Upper lobe of left lung (tissue), 6 donors: ENCODE measurements at regions not wholly inside any gene's neighbourhood (a gene's known extent, or its start where the extent isn't known, plus 50 kb on each side); places are given as distances from the start of the nearest gene placed in this dataset.

Experiments
- ATAC-seq, 2 donors: fragments of 200-7000 bp; cut with Tn5 transposase; one replicate each; pipeline ENCODE4 v1.9.1; 2022; ENCODE audit warnings: mild to moderate bottlenecking in 2 of 2, moderate library complexity in 2 of 2; ENCODE audit not compliant: low FRiP score in 2 of 2
- DNase-seq, 2 donors: peaks; one replicate each; pipeline ENCODE4 v3.0.0-alpha.2; 2019 to 2020
- H3K27ac ChIP-seq, 4 donors: fragments of 200-600 bp; sonication (generic); one replicate each; pipeline ENCODE4 v1.5.1; 2016 to 2019
- H3K27me3 ChIP-seq, 4 donors: fragments of 200-600 bp; sonication (generic); one replicate each; pipeline ENCODE4 v1.5.1; 2017 to 2019
- H3K36me3 ChIP-seq, 4 donors: fragments of 200-600 bp; sonication (generic); one replicate each; pipeline ENCODE4 v1.5.1; 2016 to 2019
- H3K4me1 ChIP-seq, 4 donors: fragments of 200-600 bp; sonication (generic); one replicate each; pipeline ENCODE4 v1.5.1; 2018 to 2019
- H3K4me3 ChIP-seq, 4 donors: fragments of 200-600 bp; sonication (generic); one replicate each; pipeline ENCODE4 v1.5.1; 2017 to 2019; ENCODE audit warnings: mild to moderate bottlenecking in 2 of 4, moderate library complexity in 1 of 4
- H3K9me3 ChIP-seq, 4 donors: fragments of 200-600 bp; sonication (generic); one replicate each; pipeline ENCODE4 v1.5.1; 2018 to 2019
- EP300 ChIP-seq, 4 donors: sonication (generic); formaldehyde crosslinking; IDR thresholded peaks; one replicate each; pipeline ENCODE4 v1.5.1; 2017; ENCODE audit warnings: antibody characterized with exemption in 4 of 4, control low read depth in 2 of 4
- POLR2A ChIP-seq, 4 donors: fragments of 450-650 bp; IDR thresholded peaks; one replicate each; pipeline ENCODE4 v1.5.1; 2016 to 2017; ENCODE audit warnings: antibody characterized with exemption in 4 of 4, mild to moderate bottlenecking in 2 of 4
- POLR2AphosphoS5 ChIP-seq, 2 donors: sonication (generic); formaldehyde crosslinking; IDR thresholded peaks; one replicate each; pipeline ENCODE4 v1.5.1; 2017; ENCODE audit warnings: antibody characterized with exemption in 2 of 2
- WGBS, 2 donors: methylation state at CpG; one replicate each; pipeline ENCODE4 v1.1.5; 2017 to 2018; 5-methylcytosine and 5-hydroxymethylcytosine counted together
- TF ChIP-seq, protein P1 (sequence below), 6 experiments: fragments of 450-650 bp in 4 of 6; fragments of 200-600 bp in 2 of 6; sonication (generic) in 2 of 6; IDR thresholded peaks; one replicate each; pipeline ENCODE4 v1.5.1; 2016 to 2019; ENCODE audit warnings: antibody characterized with exemption in 6 of 6
- donor health status: DM: no; HTN: no; CAD: no; lungs with moderate emphysema.
- donor health status: DM: no; HTN: yes; CAD: no; lungs with severe emphysema.

DNA sequence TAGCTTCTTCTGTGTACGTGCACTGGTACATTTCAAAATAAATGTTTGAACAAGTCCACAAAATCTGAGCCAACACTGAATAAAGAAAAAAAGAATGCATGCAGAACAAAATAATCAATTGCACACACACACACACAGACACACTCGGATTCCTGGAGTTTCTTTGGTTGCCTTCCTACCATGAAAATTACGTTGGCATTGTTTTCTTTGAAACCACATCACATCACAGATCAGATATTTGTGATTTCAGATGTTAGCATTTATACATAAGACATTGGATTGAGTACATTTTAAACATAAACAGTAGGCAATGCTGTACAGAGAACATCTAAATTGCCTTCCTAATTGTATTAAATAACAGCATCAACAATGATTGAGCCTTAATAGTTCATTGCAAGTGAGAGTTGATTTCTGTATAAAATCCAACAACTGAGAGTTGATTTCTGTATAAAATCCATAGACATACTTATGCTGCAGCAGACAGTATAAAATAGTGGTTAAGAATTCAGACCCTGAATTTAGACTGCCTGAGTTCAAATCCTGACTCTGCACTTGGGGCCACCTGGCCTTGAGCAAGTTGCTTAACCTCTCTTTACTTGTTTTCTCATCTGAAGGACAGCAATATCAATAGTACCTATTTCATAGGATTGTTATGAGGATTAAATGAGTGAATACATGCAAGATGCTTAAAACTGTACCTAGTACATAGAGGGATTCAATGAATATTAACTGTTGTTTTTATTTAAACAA lies 101.7 kb upstream of the IFNE start:
- WGBS, 2 donors = 72 to 75% methylated on average over 3 of the region's 3 CpGs
- no peak for ATAC-seq

DNA sequence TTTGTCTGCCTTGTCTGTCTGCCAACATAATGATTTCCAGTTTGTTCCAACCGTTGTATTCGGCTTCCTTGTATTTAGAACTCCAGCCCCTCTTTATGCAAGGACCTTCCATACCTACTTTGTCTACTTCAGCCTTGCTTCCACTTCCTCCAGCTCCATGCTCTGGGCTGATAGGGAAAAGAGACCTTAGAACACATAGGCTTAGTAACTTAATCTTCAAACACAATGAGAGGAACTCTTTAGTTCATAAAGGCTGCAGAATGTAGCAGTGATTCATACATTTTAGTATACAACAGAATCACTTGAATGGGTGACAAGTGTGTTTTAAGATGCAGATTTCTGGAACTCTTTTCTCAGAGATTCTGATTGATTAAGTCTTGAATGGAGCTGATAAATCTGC lies 102.8 kb upstream of the IFNE start:
- no peaks in the 10 kb centered on the region for H3K36me3 ChIP-seq
- H3K4me3 ChIP-seq = no peak overlapping the region
- H3K27ac ChIP-seq = no peak overlapping the region
- no peaks in the 10 kb centered on the region for H3K4me1 ChIP-seq
- H3K9me3 ChIP-seq = no peaks in the 10 kb centered on the region
- DNase-seq (no peak), ATAC-seq (no peak)
- WGBS, 2 donors = 90% methylated on average over 2 of the region's 2 CpGs
- H3K27me3 ChIP-seq = no peaks in the 10 kb centered on the region
- TF ChIP-seq, protein P1, sequence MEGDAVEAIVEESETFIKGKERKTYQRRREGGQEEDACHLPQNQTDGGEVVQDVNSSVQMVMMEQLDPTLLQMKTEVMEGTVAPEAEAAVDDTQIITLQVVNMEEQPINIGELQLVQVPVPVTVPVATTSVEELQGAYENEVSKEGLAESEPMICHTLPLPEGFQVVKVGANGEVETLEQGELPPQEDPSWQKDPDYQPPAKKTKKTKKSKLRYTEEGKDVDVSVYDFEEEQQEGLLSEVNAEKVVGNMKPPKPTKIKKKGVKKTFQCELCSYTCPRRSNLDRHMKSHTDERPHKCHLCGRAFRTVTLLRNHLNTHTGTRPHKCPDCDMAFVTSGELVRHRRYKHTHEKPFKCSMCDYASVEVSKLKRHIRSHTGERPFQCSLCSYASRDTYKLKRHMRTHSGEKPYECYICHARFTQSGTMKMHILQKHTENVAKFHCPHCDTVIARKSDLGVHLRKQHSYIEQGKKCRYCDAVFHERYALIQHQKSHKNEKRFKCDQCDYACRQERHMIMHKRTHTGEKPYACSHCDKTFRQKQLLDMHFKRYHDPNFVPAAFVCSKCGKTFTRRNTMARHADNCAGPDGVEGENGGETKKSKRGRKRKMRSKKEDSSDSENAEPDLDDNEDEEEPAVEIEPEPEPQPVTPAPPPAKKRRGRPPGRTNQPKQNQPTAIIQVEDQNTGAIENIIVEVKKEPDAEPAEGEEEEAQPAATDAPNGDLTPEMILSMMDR (IDR thresholded peaks at IDR 0.05) = no peak
- TF ChIP-seq POLR2AphosphoS5 (IDR thresholded peaks at IDR 0.05) = no peak
- no peak for TF ChIP-seq POLR2A (IDR thresholded peaks at IDR 0.05)
- TF ChIP-seq EP300 (IDR thresholded peaks at IDR 0.05) = no peak

More for the DNA sequence above, 101.7 kb upstream of the IFNE start:
- DNase-seq = no peak
- Histone ChIP-seq H3K27ac (no peak overlapping the region), H3K36me3 (no peaks in the 10 kb centered on the region), H3K27me3 (no peaks in the 10 kb centered on the region), H3K4me1 (no peaks in the 10 kb centered on the region), H3K4me3 (no peak overlapping the region), H3K9me3 (no peaks in the 10 kb centered on the region)
- TF ChIP-seq POLR2A (IDR thresholded peaks at IDR 0.05) = no peak
- no peak for TF ChIP-seq EP300 (IDR thresholded peaks at IDR 0.05)
- TF ChIP-seq POLR2AphosphoS5 (IDR thresholded peaks at IDR 0.05) = no peak
- TF ChIP-seq, protein P1 (IDR thresholded peaks at IDR 0.05) = no peak

DNA sequence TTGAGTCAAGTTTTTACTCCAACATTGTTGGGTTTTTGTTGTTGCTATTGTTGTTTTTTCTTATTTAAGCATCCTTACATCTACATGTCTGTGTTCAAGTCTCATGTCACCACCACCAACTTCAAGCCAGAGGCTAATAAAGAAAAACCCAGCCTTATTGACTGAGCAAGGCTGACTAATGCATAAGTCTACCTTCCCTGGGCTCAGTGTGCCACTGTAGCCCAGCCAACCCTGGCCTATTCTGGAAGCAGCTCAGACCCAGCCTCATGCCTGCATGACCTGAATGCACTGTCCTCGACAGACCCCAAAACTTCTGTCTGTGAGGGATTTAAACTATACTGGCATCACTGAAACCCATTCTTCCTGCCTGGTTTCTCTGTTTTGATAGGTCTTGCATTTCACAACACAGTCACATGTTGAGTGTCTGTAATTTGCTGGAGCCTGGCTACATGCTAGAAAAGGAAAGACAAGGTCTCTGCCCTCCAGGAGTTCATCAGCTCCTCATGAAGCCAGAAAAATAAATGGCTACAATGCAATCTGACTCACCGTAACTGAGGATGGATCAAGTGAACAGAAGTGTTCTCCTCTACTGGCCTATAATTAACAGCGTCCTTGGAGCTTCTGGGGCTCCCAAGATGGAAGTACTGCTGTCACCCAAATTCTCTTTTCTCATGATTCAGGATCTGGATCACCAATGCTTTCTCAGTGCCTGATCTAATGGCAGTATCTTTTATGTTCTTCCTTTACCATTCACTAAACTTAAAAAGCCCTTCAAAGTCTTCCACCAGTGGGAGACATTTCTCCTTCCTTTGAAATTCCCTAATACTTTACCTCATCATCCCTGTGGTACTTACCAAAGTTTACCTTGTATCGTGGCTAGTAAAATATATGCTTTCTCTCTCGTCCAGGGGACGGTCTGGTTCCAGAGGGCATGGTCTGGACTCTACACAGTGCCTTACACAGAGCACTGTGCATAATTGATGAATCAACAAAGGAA lies 103.9 kb upstream of the IFNE start:
- Histone ChIP-seq H3K27ac (no peak overlapping the region), H3K4me1 (no peaks in the 10 kb centered on the region), H3K27me3 (no peaks in the 10 kb centered on the region), H3K36me3 (no peaks in the 10 kb centered on the region), H3K9me3 (no peaks in the 10 kb centered on the region), H3K4me3 (no peak overlapping the region)
- no peak for TF ChIP-seq POLR2AphosphoS5 (IDR thresholded peaks at IDR 0.05)
- no peak for TF ChIP-seq POLR2A (IDR thresholded peaks at IDR 0.05)
- TF ChIP-seq EP300 (IDR thresholded peaks at IDR 0.05) = no peak
- TF ChIP-seq, protein P1 (IDR thresholded peaks at IDR 0.05) = no peak
- no peak for ATAC-seq
- 78 to 83% methylated on average over 6 of the region's 6 CpGs for WGBS, 2 donors
- DNase-seq = no peak

DNA sequence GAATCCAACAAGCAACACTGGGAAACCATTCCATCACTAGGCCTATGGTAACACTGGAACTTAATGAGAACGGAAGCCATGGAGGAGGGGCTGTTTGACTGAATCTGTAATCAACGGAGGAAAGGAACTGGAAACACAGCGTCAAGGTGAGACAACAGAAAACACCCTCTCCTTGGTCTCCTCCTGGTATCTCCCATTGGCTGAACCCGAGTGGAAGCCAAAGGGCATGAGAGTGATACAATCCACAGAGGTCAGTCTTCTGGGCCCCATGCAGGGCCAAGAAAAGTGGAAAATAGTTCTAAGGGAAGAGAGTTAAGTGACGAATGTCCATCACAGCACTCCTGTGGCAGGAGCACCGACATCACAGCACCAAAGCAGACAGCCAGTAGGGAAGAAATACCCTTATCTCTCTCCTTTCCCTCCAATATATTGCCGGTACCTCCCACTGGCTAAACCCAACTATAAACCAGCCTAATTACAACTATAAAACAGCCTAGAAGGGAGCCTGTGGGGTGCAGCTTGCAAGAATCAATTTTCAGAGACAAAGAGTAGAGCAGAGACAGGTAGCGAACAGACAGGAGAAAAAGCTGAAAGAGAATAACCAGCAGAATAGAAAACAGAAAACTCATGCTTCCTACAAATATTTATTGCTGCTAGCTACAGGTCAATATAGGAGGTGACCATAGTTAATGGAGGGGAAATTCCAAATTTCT lies 107.4 kb upstream of the IFNE start:
- H3K36me3 ChIP-seq = no peaks in the 10 kb centered on the region
- H3K4me3 ChIP-seq = no peak overlapping the region
- 88 to 93% methylated on average over 8 of the region's 8 CpGs for WGBS, 2 donors
- no peak for TF ChIP-seq POLR2A (IDR thresholded peaks at IDR 0.05)
- no peak for TF ChIP-seq POLR2AphosphoS5 (IDR thresholded peaks at IDR 0.05)
- no peak for TF ChIP-seq EP300 (IDR thresholded peaks at IDR 0.05)
- TF ChIP-seq, protein P1 (IDR thresholded peaks at IDR 0.05) = no peak
- no peaks in the 10 kb centered on the region for H3K9me3 ChIP-seq
- no peak overlapping the region for H3K27ac ChIP-seq
- no peaks in the 10 kb centered on the region for H3K4me1 ChIP-seq
- DNase-seq = no peak
- no peaks in the 10 kb centered on the region for H3K27me3 ChIP-seq
- ATAC-seq = no peak
